Fibroblast of skin of abdomen (primary cell): ENCODE measurements at regions not wholly inside any gene's neighbourhood (a gene's known extent, or its start where the extent isn't known, plus 50 kb on each side); places are given as distances from the start of the nearest gene placed in this dataset.
A peak's percentile ranks its signal among the peaks of the same experiment; 100 is the strongest.
"Not testable (repeated sequence)": the region's sequence is repeated elsewhere in the genome, so short reads cannot be mapped to it uniquely, and the experiment has no call there.

Source experiments
- DNase-seq: peaks from one replicate; pipeline ENCODE4 v3.0.0-alpha.2; 2013

DNA sequence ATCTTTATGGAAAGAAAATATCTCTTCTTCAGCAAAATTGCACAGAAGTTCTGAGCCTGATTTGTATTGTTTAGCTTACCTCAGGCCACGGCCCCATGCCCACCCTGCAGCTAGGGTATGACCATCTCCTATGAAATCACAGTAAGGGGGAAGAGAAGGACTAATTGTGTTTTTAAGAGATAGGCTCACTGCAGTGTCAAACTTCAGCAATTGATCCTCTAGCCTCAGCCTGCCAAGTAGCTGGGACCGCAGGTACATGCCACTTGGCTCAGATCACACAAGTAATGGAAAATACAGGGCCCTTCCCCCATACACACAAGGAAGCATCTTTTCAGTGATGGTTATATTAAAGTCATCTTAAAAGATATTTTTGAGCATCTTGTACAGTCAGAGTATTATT lies 60.0 kb downstream of the DMAC1 start:
- no peak for DNase-seq

DNA sequence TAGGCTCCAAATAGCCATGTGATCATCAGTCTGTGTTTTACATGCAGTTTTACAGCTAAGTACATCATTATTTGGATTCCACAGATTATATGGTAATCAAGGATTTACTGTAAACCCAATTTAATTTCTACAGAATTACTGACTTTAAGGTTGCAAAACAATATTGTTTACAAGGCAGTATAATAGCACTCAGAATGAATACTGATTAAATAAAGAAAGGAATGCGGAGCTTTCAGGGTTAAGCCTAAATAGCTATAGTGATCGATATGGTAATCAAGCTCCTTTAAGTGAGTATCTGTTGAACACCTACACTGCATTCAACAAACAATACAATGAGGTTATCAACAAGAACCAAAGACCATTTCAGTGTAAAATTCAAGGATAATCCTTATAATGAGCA lies 64.3 kb downstream of the DMAC1 start:
- no peak for DNase-seq

DNA sequence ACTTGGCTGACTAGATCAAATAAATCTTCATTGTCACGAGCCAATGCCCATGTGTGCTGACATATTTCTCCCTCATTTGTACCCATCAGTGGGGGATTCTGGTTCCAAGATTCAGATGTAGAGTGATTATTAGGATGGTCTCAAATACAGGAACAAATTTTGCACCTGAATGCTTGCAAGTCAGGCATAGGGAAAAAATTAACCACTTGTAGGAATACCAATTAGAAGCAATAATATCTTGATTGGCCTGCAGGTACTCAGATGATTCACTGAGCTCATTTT lies 69.5 kb downstream of the DMAC1 start:
- no peak for DNase-seq

DNA sequence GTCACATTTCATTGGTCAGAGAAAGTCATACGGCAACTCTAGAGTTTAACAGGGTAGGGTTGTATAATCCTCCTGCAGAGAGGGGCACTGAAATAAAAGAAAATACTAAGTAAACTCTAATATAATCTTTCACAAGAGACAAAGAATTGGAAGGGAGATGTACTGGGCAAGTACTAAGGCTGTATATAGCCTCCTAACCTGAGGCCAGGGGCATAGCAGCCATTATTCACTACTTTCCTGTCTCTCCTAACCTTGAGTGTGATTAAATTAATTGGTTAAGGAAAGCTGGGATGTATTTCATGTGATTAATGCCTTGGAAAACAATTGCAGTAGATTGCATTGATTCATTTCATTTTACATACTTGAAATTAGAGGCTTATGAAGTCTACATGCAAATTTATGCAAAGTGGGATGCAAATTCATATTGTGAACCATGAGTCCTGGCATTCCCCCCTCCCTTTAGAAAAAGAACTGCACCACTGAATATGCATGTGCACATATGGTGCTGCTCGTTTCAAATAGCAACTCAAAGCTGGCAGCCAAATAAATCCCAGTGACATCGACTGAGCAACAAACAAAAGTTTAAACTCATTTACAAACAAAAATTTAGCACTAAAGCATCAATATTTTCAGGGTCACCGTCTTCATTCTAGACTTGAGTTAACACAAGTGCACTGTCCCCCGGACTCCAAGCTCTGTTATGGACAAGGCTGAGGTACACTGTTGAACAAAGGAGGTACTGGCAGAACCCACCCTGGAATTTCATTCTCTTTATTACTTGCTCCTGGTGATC lies 70.0 kb downstream of the DMAC1 start:
- no peak for DNase-seq

DNA sequence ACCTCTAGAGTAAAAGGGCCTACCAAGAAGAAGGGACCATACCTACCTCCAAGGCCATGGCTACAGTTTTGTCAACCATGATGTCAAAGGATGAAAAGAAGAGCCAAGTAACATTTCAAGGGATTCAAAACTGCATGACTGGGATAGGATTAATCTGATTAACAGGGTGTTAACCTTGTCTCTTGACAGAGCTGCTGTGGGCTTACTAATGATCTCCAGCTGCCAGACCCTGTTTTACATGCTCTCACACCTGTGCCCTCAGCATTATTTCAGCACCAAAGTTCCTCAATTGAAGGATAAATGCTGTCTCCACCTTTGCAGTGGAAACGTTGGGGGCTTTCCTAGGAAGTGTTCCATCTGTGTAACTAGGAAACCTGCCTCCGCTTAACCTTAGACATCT lies 78.3 kb downstream of the DMAC1 start:
- no peak for DNase-seq

DNA sequence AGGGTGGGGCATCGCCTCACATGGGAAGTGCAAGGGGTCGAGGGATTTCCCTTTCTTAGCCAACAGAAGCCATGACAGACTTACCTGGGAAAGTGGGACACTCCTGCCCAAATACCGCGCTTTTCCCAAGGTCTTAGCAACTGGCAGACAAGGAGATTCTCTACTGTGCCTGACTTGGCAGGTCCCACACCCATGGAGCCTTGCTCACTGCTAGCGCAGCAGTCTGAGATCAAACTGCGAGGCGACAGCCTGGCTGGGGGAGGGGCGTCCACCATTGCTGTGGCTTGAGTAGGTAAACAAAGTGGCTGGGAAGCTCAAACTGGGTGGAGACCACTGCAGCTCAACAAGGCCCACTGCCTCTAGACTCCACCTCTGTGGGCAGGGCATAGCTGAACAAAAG lies 86.5 kb downstream of the DMAC1 start:
- DNase-seq, result not testable (repeated sequence)

DNA sequence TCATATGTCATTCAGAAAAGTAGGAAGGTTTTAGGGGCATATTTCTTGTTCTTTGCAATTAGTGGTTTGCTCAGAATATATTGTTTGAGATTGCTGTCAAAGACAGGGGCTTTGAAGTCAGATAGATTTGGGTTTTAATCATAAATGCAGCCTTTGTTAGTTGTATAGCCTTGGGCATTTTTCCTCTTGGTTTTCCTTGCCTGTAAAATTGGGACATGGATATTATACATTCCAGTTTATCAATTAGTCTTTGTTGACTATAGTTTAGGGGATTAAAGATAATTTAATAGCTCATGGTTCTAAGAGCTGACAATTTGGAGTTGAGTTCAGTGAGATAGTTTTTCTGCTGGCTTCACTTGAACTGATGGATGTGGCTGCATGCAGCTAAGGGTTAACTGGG lies 88.9 kb downstream of the DMAC1 start:
- DNase-seq, result no peak

DNA sequence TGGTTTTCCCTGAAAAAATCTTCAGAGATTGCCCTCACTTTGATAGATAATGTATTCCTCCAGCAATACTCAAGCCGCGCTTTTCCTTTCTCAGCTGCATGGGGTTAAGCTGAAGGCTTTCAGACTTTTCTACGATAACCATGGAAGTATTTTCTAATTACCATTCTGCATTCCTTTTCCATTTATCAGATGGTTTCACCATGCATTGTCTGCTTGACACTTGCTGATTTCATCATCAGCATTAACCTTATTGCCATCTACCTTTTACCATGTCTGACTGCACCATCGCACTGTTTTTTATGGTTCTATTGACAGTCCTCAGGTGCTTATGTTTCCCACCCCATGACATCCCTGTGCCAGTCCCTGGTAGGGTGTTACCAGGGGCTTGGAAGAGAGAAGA lies 91.6 kb downstream of the DMAC1 start:
- DNase-seq, result peak; percentile 28

DNA sequence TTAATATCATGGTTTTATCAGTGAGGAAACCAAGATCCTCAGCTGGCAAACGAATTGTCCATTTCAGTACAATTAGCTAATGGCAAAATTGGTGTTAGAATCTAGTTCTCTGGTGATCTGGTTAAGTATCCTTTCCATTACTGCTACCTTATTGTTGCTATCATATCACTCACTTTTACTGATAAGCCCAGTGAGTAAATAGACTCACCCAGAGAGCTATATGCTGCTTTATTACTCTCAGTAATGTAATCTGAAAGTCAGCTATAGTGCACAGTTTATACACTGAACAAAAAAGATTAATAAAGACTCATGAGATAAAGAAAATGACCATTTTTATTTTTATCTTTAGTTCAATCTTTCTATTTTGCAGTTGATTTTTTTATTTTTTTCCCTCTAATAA lies 95.0 kb downstream of the DMAC1 start:
- no peak for DNase-seq

DNA sequence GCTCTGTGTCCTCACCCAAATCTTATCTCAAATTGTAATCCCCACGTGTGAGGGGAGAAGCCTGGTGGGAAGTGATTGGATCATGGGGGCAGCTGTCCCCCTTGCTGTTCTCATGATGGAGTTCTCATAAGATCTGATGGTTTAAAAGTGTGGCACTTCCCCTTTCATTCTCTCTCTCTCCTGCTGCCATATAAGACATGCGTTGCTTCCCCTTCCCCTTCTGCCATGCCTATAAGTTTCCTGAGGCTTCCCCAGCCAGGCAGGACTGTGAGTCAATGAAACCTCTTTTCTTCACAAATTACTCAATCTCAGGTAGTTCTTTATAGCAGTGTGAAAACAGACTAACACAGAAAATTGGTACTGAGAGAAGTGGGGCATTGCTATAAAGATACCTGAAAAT lies 107.7 kb downstream of the DMAC1 start:
- DNase-seq, result no peak

DNA sequence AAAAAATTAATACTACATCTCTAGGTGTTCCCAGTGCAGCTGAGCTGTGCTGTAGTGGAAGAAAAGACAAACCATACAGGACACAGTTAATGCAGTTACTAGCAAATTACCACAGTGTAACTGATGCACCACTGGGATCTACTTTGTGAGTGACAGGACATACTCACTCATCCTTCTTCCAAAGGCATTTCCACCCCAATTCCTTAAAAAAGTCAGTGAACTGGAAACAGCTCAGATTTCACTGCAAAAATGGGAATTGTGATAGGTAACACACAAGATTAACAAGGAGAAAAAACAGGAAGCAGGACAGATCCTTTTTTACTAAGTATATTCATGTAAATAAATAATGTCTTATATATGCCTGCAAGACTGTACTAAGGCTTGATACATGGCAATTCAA lies 109.6 kb downstream of the DMAC1 start:
- DNase-seq, result no peak

DNA sequence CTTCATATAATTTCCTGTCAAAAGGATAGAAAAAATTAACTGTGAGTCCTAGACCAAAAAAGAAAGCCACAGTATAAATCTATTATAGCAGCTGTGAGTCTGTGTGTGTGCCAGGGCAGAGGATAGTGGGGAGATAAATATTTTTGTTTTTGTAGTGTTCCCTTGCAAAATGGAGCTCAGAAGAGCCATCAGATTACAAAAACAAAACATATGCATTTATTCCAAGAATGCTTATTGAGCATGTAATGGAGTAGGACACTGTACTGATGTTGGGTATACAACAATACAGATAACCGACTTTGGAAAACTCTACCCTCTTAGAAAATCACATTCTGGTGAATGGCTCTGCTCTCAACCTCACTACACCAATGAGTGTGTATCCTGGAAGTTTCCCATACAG lies 111.0 kb downstream of the DMAC1 start:
- DNase-seq, result no peak

DNA sequence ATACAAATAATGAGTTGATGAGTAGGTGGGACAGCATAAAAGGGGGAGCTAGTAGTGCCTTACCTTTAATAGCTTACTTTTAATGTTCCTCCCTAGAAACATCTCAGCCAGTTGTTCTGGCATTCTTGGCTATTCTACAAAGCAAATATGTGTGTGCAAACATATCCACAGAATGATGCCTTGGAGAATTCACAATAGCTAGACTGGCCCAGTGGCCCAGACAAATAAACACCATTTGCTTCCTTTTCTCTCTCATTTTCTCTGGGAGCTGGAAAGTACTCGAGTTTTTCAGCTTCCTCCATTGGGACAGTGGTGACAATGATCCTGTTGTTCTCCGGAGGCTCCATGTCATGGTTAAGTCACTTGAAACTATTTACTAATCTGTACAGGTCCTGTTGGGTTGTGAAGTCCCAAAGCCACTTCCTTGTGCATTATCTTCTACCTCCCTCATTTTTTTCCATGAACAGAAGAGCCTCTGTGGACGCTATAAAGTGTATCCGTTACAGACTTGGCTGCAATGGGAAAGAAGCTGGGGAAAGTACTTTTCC lies 122.9 kb downstream of the DMAC1 start:
- no peak for DNase-seq

DNA sequence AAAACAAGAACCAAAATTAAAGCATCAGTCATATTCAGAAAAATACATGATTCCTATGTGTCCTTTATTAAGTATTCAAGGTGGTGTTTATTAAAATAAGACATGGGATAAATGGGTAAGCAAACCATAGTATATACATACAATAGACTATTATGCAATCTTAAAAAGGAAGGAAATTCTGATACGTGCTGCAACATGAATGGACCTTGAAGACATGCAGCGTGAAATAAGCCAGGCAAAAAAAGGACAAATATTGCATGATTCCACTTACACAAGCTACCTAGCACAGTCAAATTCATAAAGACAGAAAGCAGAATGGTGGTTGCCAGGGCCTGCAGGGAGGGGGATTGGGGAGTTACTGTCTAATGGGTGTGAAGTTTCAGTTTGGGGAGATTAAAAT lies 127.7 kb downstream of the DMAC1 start:
- DNase-seq, result no peak

DNA sequence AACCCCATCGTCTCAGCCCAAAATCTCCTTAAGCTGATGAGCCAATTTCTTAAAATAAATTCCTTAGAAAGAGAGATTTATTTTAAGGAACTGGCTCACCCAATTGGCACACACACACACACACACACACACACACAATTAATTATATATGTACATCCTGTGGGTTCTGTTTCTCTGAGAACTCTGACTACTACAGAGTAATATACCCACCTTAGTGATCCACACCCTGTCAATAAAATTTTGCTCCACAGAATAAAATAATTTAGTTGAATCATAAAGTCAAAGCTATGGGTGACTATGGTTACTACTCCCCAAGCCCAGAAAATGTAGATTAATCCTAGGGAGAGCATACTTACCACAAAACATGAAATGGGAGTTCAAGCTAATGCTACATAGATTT lies 131.0 kb downstream of the DMAC1 start:
- no peak for DNase-seq

DNA sequence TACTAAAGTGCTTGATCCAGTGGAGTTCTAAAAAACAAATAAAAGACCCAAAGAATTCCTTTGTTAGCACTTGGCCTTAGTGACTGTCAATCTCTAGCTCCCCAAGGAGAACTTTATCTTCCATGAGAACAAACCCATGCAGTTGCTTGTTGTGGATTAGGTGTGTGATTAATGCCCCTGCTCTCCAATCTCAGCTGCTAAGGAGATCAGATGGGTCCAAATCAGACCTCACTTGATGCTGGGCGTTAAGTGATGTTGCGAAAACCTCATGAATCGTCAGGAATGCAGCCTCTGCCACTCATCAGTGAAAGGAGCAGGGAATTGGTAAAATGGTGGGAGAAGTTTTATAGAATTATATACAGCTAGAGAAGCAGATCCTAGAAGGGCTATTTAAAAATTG lies 133.7 kb downstream of the DMAC1 start:
- DNase-seq, result no peak

DNA sequence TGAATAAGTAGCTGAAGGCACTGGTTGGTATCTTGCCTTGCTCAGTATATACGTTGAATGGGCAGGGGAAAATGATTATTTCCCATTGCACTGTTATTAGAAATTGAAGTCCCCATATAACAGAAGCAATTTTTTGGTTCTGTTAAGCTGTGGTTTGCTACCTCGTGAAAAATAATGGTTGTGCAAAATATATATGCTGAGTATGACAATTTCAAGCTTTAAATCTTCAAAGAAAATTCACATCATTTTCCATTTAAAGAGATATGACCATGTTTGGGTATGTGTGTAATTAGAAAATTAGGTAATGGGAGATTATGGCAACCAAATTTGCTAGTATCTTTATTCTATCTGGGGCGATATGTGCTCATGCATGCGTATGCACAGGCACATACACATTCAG lies 139.8 kb downstream of the DMAC1 start:
- no peak for DNase-seq

DNA sequence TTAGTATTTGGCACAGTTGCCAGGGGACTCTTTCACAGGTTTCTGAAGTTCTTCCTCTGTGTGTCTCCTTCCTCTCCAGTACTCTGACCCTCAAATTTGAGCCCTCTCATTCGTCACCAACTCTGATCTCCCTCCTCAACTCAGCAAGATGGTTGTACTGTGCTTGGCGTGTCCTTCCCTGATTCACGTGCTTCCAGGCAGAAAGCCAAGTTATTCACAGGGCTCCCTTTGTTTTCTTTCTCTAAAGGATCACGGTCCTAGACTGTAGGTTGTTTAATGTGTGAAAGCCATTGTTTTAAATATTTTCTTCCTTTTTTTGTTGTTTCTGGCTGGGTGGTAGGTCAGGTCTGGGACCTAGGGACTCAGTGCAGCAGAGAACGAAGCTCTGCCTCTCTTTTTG lies 142.9 kb downstream of the DMAC1 start:
- DNase-seq, result peak; percentile 12

DNA sequence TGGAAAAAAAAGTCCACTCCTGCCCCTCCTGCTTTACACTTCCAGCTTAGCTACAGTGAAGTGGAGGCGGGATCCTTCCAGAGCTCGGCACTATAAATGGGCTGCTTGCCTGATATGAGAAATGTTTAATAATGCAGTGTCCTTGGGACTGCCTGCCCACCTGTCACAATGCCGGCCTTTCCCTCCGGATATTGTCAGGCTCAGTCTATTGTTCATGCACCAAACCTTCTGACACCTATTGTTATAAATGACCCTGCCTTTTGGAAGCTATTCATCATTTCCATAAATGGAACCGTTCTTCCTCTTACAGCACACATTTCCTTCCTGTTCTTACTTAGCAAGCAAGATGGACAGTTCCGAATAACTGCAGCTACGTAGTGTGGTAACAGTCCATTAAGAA lies 146.3 kb downstream of the DMAC1 start:
- no peak for DNase-seq

DNA sequence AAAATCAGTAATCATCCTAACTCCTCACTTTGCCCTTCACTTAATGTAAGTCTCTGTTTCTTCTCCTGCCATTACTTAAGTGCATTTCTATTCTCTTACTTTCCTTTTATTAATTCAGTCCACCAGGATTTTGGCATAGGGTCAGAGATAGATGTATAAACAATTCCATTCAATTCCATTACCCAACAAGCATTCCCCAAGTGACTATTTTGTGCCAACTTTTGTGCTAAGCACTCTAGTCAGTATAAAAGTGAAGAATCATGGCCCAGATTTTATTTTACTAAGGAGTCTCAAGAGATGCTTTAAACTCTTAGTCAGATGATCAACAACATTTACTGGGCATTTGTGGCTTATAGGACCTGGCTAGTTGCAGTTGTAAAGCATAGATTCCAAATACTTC lies 159.3 kb downstream of the DMAC1 start:
- DNase-seq, result peak; percentile 37

DNA sequence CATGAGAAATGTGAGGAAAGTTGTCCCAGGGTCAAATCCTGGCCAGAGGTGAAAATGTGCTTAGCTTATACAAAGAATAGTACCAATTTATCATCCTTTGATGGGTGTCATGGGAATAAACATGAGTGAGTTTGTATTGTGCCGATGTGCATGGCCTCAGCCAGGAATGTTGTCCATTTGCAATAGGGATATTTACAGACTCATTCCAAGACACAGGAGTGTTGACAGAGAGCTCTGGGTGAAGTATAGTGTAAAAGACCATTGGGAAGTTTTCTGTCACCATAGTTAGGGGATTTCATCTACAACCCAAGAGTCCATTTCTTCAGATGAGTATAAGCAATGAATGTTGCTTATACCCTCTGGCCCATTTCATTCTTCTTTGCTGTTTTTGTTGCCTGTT lies 160.1 kb downstream of the DMAC1 start:
- DNase-seq, result no peak

DNA sequence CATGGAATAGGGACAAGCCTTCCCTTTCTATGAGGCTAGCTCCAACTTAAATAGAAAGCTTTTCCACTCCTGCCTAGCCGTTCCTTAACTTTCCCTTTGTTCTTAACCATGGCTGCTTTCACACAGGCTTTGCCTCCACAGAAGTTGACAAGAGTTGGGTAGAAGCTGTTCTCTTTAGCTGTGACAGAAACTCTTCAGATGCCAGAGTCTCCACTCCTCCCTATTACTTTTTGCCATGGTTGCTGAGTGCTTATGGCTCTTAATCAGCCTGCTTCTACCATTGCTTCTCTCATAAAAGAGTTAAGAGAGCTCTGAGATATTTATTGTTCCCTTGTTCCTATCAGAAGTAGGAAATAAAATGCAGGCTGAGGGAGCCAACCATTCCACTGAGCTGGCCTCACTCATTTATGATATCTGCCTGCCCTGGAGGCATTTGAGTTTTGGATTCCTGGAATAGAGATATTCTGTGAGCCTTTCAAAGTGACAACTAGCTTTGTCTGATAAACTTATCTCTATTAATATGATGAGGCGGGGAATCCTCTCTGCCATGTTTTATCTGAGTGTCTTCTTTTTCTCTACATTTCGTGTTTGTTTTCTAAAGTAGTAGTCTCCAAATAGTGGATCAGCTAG lies 162.6 kb downstream of the DMAC1 start:
- DNase-seq, result no peak

DNA sequence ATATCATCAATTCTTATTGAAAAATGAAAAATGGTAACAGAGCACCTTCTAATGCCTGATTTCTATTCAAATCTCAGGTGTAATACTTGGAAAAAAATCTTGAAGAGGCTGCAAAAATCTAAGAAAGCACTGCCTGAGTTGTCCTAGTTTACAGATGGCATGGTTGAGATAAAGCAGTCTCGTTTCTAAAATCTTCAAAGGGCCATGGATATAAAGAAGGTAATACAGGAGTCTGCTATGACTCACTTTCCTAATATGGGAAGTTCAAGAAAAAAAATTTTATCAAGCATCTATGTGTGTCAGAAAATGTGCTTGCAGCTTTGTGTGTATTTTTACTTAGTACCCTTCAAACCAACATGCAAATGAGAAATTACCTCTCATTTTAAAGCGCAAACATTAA lies 163.3 kb downstream of the DMAC1 start:
- no peak for DNase-seq

DNA sequence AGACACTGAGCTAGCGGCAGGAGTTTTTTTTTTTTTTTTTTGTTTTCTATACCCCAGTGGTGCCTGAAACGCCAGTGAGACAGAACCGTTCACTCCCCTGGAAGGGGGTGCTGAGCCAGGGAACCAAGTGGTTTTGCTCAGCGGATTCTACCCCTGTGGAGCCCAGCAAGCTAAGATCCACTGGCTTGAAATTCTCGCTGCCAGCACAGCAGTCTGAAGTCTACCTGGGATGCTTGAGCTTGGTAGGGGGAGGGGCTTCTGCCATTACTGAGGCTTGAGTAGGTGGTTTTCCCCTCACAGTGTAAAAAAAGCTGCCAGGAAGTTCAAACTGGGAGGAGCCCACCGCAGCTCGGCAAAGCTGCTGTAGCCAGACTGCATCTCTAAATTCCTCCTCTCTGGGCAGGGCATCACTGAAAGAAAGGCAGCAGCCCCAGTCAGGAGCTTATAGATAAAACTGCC lies 173.0 kb downstream of the DMAC1 start:
- not testable (repeated sequence) for DNase-seq

DNA sequence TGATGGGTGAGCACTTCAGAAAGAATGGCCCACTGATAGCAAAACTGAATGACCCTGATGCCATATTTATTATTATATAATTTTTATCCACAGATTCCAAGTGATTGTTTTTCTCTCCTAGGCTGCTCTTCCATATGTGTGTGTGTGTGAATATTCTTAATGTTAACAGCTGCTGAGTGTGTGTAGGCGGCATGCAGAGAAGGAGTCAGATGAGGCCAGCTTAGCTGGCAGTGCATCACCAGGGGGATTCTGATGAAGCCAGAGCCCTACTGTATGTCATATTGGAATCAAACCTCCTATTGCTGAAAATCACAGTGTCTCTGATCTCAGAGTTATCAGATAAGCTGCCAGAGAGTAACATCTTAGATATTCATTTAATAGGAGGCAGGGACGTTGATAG lies 177.1 kb downstream of the DMAC1 start:
- no peak for DNase-seq
